Transverse colon (tissue), 4 donors: ENCODE measurements at regions not wholly inside any gene's neighbourhood (a gene's known extent, or its start where the extent isn't known, plus 50 kb on each side); places are given as distances from the start of the nearest gene placed in this dataset.
A peak's percentile ranks its signal among the peaks of the same experiment; 100 is the strongest.

Experiments used
- DNase-seq: peaks from one replicate; pipeline ENCODE4 v3.0.0-alpha.2; 2019
- H3K27ac ChIP-seq, 4 donors: fragments of 200-600 bp; sonication (generic); 2 replicates each; pipeline ENCODE4 v1.5.1; 2016 to 2018; ENCODE audit warnings: inconsistent platforms in 4 of 4
- H3K27me3 ChIP-seq: fragments of 200-600 bp; sonication (generic); 2 replicates; pipeline ENCODE4 v1.5.1; 2017; ENCODE audit warnings: inconsistent platforms
- H3K36me3 ChIP-seq, 4 donors: fragments of 200-600 bp; sonication (generic); 2 replicates each; pipeline ENCODE4 v1.5.1; 2017 to 2019; ENCODE audit warnings: inconsistent platforms in 4 of 4
- H3K4me1 ChIP-seq, 4 donors: fragments of 200-600 bp; sonication (generic); 2 replicates each; pipeline ENCODE4 v1.5.1; 2017 to 2020; ENCODE audit warnings: inconsistent platforms in 4 of 4
- H3K4me3 ChIP-seq, 4 donors: fragments of 200-600 bp; sonication (generic); 1 replicate in 1 of 4; 2 replicates in 3 of 4; pipeline versions ENCODE4 v1.5.1 to v1.6.1; 2017 to 2019; ENCODE audit warnings: inconsistent platforms in 4 of 4
- H3K9me3 ChIP-seq, 2 donors: fragments of 200-600 bp; sonication (generic); 2 replicates each; pipeline ENCODE4 v1.5.1; 2017 to 2019; ENCODE audit warnings: inconsistent platforms in 2 of 2
- CTCF ChIP-seq, 5 experiments: fragments of 200-600 bp in 3 of 5; fragments of 450-650 bp in 2 of 5; sonication (generic) in 3 of 5; IDR thresholded peaks; 1 replicate in 2 of 5; 2 replicates in 3 of 5; pipeline ENCODE4 v1.5.1; 2016 to 2017; ENCODE audit warnings: antibody characterized with exemption in 5 of 5, inconsistent platforms in 3 of 5, mild to moderate bottlenecking in 2 of 5, moderate library complexity in 1 of 5
- EP300 ChIP-seq: sonication (generic); formaldehyde crosslinking; IDR thresholded peaks from one replicate; pipeline ENCODE4 v1.6.1; 2017; ENCODE audit warnings: antibody characterized with exemption, low read depth
- POLR2A ChIP-seq: fragments of 450-650 bp; IDR thresholded peaks from one replicate; pipeline ENCODE4 v1.6.1; 2016; ENCODE audit warnings: antibody characterized with exemption, mild to moderate bottlenecking, moderate library complexity
- POLR2AphosphoS5 ChIP-seq, 3 donors: sonication (generic); formaldehyde crosslinking; IDR thresholded peaks; one replicate each; pipeline ENCODE4 v1.6.1; 2016; ENCODE audit warnings: antibody characterized with exemption in 3 of 3
- WGBS, 2 donors: methylation state at CpG; one replicate each; pipeline ENCODE4 v1.1.5; 2018; ENCODE audit warnings: low coverage in 1 of 2; 5-methylcytosine and 5-hydroxymethylcytosine counted together
- in situ Hi-C, 4 donors: fragments of 200-750 bp; cut with MboI; loops; one replicate each; pipeline versions ENCODE4 v1.15.0 to v1.15.1; 2017; ENCODE audit warnings: low sequenced_read_pairs in 3 of 4, low pct_ligation_motif_present in 1 of 4, low pct_unique_long_range_greater_than_20kb in 1 of 4
- intact Hi-C: fragments of 100-400 bp; cut with DNase I; formaldehyde crosslinking; loops from one replicate; pipeline ENCODE4 v1.15.1; 2023; ENCODE audit warnings: low total_unique reads

GRCh38 chr9:28916348-28916747, 1343.1 kb upstream of the C9orf72 start:
- H3K4me3 ChIP-seq, result no peak overlapping the region
- TF ChIP-seq CTCF (IDR thresholded peaks at IDR 0.05) (no peak), EP300 (no peak), POLR2A (no peak), POLR2AphosphoS5 (IDR thresholded peaks at IDR 0.05) (no peak)
- peak overlapping the region; percentile 53 to 81 (median 66) for H3K27ac ChIP-seq
- H3K4me1 ChIP-seq, result peaks cover 0 to 18% (median 6%) of the 10 kb centered on the region in 4 donors
- peak; percentile 29 for DNase-seq
- 29 to 52% methylated on average over 3 of the region's 3 CpGs for WGBS, 2 donors
- no peaks in the 10 kb centered on the region for H3K36me3 ChIP-seq
- intact Hi-C loops, result loop anchor here (10.0 kb wide), 1 partner anchor 58 kb away; no protein-coding TSS in a partner anchor
- H3K27me3 ChIP-seq, result no peaks in the 10 kb centered on the region
- no peaks in the 10 kb centered on the region for H3K9me3 ChIP-seq
- in situ Hi-C loops, result no loop called here

- DNase-seq, result no peak
- Histone ChIP-seq H3K27ac (no peak overlapping the region), H3K27me3 (no peaks in the 10 kb centered on the region), H3K9me3 (no peaks in the 10 kb centered on the region), H3K36me3 (no peaks in the 10 kb centered on the region), H3K4me3 (no peak overlapping the region), H3K4me1 (no peaks in the 10 kb centered on the region)
- intact Hi-C loops, result no loop called here
- in situ Hi-C loops, result no loop called here
- 76 to 86% methylated on average over 3 of the region's 3 CpGs for WGBS, 2 donors
- TF ChIP-seq POLR2A, result no peak
- no peak for TF ChIP-seq POLR2AphosphoS5 (IDR thresholded peaks at IDR 0.05)
- TF ChIP-seq CTCF (IDR thresholded peaks at IDR 0.05), result no peak
- no peak for TF ChIP-seq EP300
Observed at GRCh38 chr9:28921857-28922500, 1348.7 kb upstream of the C9orf72 start.

DNA sequence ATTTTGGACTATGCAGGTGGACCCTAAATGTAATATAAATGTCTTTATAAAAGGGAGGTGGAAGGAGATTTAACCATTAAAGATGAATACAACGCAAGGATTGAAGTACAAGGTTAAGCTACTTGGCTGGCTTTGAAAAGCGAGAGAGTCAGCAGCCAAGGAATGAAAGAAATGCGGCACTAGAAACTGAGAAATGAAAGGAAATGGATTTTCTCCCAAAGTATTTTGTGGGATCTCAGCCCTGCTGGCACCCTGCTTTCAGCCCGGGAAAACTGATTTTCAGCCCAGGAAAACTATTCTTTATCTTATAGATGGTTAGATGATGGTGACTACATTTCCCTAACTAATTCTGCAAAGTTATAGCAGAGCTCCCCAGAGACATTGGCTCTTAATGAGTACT, 1349.6 kb upstream of the C9orf72 start:
- Histone ChIP-seq H3K27me3 (no peaks in the 10 kb centered on the region), H3K4me1 (no peaks in the 10 kb centered on the region), H3K4me3 (no peak overlapping the region), H3K9me3 (no peaks in the 10 kb centered on the region), H3K27ac (no peak overlapping the region), H3K36me3 (no peaks in the 10 kb centered on the region)
- 58 to 69% methylated on average over 4 of the region's 4 CpGs for WGBS, 2 donors
- in situ Hi-C loops, result no loop called here
- intact Hi-C loops, result no loop called here
- no peak for TF ChIP-seq POLR2AphosphoS5 (IDR thresholded peaks at IDR 0.05)
- no peak for TF ChIP-seq EP300
- no peak for TF ChIP-seq CTCF (IDR thresholded peaks at IDR 0.05)
- no peak for TF ChIP-seq POLR2A
- DNase-seq, result no peak

- no peaks in the 10 kb centered on the region for H3K36me3 ChIP-seq
- no peak overlapping the region for H3K27ac ChIP-seq
- DNase-seq, result no peak
- H3K4me1 ChIP-seq, result no peaks in the 10 kb centered on the region
- no peaks in the 10 kb centered on the region for H3K27me3 ChIP-seq
- intact Hi-C loops, result no loop called here
- no peaks in the 10 kb centered on the region for H3K9me3 ChIP-seq
- H3K4me3 ChIP-seq, result no peak overlapping the region
- TF ChIP-seq CTCF (IDR thresholded peaks at IDR 0.05), result no peak
- TF ChIP-seq EP300, result no peak
- in situ Hi-C loops, result no loop called here
- WGBS, 2 donors, result 80% methylated on average over 3 of the region's 3 CpGs
Observed at GRCh38 chr9:28923351-28923750, 1350.1 kb upstream of the C9orf72 start.
